ENCODE measurements at regions not wholly inside any gene's neighbourhood (a gene's known extent, or its start where the extent isn't known, plus 50 kb on each side); places are given as distances from the start of the nearest gene placed in this dataset.

DNA sequence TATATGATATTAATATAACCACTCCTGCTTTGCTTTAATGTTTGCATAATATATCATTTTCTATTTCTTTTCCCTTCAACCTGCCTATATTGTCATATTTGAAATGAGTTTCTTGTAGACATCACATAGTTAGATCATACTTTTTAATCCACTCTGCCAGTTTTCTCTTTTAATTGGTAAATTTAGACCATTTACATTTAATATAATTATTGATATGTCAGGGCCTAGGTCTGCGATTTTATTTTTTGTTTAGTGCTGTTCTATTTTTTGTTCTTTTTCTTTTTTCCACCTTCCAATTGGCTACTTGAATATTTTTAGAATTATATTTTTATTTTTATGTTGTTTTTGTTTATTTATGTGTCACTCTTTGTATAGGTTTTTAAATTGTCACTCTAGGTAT lies 213.3 kb downstream of the C1orf94 start:
- H3K4me1 ChIP-seq (ENCODE audit: control insufficient read depth in 4 of 4, insufficient read depth in 4 of 4, low read length in 3 of 4), result no peaks in the 10 kb centered on the region
- H3K4me3 ChIP-seq (ENCODE audit: low read depth in 1 of 3, low read length in 3 of 3), result no peak overlapping the region
- H3K27me3 ChIP-seq (ENCODE audit: control insufficient read depth in 4 of 4, insufficient read depth in 4 of 4, low read length in 3 of 4), result peaks cover 0 to 2% (median 0%) of the 10 kb centered on the region in 4 donors
- H3K27ac ChIP-seq (ENCODE audit: low read depth in 1 of 2, low read length in 2 of 2), result no peak overlapping the region
- TF ChIP-seq JUND (IDR thresholded peaks at IDR 0.05), result no peak
- no peak for TF ChIP-seq TAF1 (conservative IDR thresholded peaks at IDR 0.05)
- TF ChIP-seq NR2F2 (IDR thresholded peaks at IDR 0.05), result no peak
- WGBS, result 77% methylated on average over 1 of the region's 1 CpG
- peaks cover 0 to 3% (median 0%) of the 10 kb centered on the region in 4 donors for H3K9me3 ChIP-seq (ENCODE audit: control insufficient read depth in 4 of 4, low read length in 3 of 4)
- no peaks in the 10 kb centered on the region for H3K36me3 ChIP-seq (ENCODE audit: control insufficient read depth in 4 of 4, insufficient read depth in 3 of 4, low read depth in 1 of 4, low read length in 3 of 4)
- no peak for DNase-seq (ENCODE audit: low spot score)
- no peak overlapping the region for H3K9ac ChIP-seq (ENCODE audit: low read depth in 1 of 2, low read length in 2 of 2)

DNA sequence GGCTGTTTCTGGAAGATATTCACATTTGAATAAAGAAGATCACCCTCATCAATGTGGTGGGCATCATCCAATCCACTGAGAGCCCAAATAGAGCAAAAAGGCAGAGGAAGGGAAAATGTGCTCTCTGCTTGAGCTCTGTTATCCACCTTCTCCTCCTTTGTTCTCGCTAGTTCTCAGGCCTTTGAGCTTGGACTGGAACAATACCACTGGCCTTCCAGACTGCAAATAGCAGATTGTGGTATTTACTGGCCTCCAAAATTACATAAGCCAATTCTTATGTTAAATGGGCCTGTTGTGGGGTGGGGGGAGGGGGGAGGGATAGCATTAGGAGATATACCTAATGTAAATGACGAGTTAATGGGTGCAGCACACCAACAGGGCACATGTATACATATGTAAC lies 219.3 kb downstream of the C1orf94 start:
- no peak for DNase-seq (ENCODE audit: low spot score)
- WGBS, result 63% methylated on average over 2 of the region's 2 CpGs

DNA sequence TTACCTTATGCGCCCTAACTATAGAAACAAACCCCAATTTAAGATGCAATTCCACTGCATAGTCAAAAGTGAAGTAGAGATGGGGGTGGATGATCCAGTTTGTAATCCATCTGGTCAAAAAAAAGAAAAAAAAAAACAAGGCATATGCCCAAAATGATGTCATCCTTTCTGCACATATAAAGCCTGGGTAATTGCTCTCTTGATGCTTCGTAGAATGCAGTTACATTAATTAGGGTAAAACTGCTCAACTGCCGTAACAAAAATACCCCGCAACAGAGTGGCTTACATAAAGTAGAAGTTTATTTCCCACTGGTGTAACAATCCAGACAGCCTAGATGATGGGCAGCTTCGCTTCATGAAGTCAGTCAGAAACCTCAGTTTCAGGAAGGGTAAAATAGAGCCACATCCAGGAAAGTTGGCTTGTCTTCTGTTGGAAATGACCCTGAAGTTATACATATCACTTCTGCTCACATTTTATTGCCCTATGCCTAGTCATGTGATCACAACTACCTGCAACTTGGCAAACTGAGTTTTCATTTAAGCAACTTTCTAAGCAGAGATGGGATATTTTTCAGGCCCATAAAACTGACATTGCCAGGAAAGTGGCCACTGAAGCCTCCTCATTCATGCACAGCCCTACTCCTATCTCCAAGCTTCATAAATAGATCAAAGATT lies 221.7 kb downstream of the C1orf94 start:
- peaks cover 0 to 8% (median 7%) of the 10 kb centered on the region in 4 donors for H3K9me3 ChIP-seq (ENCODE audit: control insufficient read depth in 4 of 4, low read length in 3 of 4)
- H3K27ac ChIP-seq (ENCODE audit: low read depth in 1 of 2, low read length in 2 of 2), result no peak overlapping the region
- WGBS, result 74% methylated on average over 5 of the region's 5 CpGs
- DNase-seq (ENCODE audit: low spot score), result no peak
- H3K27me3 ChIP-seq (ENCODE audit: control insufficient read depth in 4 of 4, insufficient read depth in 4 of 4, low read length in 3 of 4), result no peaks in the 10 kb centered on the region
- peaks cover 0 to 2% (median 0%) of the 10 kb centered on the region in 4 donors for H3K36me3 ChIP-seq (ENCODE audit: control insufficient read depth in 4 of 4, insufficient read depth in 3 of 4, low read depth in 1 of 4, low read length in 3 of 4)
- no peak overlapping the region for H3K9ac ChIP-seq (ENCODE audit: low read depth in 1 of 2, low read length in 2 of 2)
- no peaks in the 10 kb centered on the region for H3K4me1 ChIP-seq (ENCODE audit: control insufficient read depth in 4 of 4, insufficient read depth in 4 of 4, low read length in 3 of 4)
- H3K4me3 ChIP-seq (ENCODE audit: low read depth in 1 of 3, low read length in 3 of 3), result no peak overlapping the region
- TF ChIP-seq, protein P1, sequence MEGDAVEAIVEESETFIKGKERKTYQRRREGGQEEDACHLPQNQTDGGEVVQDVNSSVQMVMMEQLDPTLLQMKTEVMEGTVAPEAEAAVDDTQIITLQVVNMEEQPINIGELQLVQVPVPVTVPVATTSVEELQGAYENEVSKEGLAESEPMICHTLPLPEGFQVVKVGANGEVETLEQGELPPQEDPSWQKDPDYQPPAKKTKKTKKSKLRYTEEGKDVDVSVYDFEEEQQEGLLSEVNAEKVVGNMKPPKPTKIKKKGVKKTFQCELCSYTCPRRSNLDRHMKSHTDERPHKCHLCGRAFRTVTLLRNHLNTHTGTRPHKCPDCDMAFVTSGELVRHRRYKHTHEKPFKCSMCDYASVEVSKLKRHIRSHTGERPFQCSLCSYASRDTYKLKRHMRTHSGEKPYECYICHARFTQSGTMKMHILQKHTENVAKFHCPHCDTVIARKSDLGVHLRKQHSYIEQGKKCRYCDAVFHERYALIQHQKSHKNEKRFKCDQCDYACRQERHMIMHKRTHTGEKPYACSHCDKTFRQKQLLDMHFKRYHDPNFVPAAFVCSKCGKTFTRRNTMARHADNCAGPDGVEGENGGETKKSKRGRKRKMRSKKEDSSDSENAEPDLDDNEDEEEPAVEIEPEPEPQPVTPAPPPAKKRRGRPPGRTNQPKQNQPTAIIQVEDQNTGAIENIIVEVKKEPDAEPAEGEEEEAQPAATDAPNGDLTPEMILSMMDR (IDR thresholded peaks at IDR 0.05; ENCODE audit: low read depth, low read length, missing input control), result no peak
- TF ChIP-seq FOXA1 (IDR thresholded peaks at IDR 0.05), result no peak

More for the DNA sequence above, 219.3 kb downstream of the C1orf94 start:
- Histone ChIP-seq H3K4me1 (ENCODE audit: control insufficient read depth in 4 of 4, insufficient read depth in 4 of 4, low read length in 3 of 4) (no peaks in the 10 kb centered on the region), H3K36me3 (ENCODE audit: control insufficient read depth in 4 of 4, insufficient read depth in 3 of 4, low read depth in 1 of 4, low read length in 3 of 4) (peaks cover 0 to 2% (median 0%) of the 10 kb centered on the region in 4 donors), H3K9me3 (ENCODE audit: control insufficient read depth in 4 of 4, low read length in 3 of 4) (peaks cover 0 to 8% (median 4%) of the 10 kb centered on the region in 4 donors), H3K27ac (ENCODE audit: low read depth in 1 of 2, low read length in 2 of 2) (no peak overlapping the region), H3K9ac (ENCODE audit: low read depth in 1 of 2, low read length in 2 of 2) (no peak overlapping the region), H3K4me3 (ENCODE audit: low read depth in 1 of 3, low read length in 3 of 3) (no peak overlapping the region), H3K27me3 (ENCODE audit: control insufficient read depth in 4 of 4, insufficient read depth in 4 of 4, low read length in 3 of 4) (no peaks in the 10 kb centered on the region)
- TF ChIP-seq, protein P2, sequence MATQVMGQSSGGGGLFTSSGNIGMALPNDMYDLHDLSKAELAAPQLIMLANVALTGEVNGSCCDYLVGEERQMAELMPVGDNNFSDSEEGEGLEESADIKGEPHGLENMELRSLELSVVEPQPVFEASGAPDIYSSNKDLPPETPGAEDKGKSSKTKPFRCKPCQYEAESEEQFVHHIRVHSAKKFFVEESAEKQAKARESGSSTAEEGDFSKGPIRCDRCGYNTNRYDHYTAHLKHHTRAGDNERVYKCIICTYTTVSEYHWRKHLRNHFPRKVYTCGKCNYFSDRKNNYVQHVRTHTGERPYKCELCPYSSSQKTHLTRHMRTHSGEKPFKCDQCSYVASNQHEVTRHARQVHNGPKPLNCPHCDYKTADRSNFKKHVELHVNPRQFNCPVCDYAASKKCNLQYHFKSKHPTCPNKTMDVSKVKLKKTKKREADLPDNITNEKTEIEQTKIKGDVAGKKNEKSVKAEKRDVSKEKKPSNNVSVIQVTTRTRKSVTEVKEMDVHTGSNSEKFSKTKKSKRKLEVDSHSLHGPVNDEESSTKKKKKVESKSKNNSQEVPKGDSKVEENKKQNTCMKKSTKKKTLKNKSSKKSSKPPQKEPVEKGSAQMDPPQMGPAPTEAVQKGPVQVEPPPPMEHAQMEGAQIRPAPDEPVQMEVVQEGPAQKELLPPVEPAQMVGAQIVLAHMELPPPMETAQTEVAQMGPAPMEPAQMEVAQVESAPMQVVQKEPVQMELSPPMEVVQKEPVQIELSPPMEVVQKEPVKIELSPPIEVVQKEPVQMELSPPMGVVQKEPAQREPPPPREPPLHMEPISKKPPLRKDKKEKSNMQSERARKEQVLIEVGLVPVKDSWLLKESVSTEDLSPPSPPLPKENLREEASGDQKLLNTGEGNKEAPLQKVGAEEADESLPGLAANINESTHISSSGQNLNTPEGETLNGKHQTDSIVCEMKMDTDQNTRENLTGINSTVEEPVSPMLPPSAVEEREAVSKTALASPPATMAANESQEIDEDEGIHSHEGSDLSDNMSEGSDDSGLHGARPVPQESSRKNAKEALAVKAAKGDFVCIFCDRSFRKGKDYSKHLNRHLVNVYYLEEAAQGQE (IDR thresholded peaks at IDR 0.05), result no peak
- TF ChIP-seq RAD21 (IDR thresholded peaks at IDR 0.05), result no peak
- TF ChIP-seq JUND (IDR thresholded peaks at IDR 0.05), result no peak

Data from liver (tissue), 8 donors.